CD4-positive, CD25-positive, alpha-beta regulatory T cell (primary cell): ENCODE measurements at regions not wholly inside any gene's neighbourhood (a gene's known extent, or its start where the extent isn't known, plus 50 kb on each side); places are given as distances from the start of the nearest gene placed in this dataset.

Source experiments
- ATAC-seq, 2 donors: fragments of 150-1000 bp; cut with Tn5 transposase; one replicate each; pipeline ENCODE4 v1.10.0; 2021; ENCODE audit warnings: low read depth in 2 of 2, moderate number of reproducible peaks in 2 of 2, moderate library complexity in 1 of 2
- DNase-seq, 3 donors: peaks; one replicate each; pipeline versions ENCODE4 v3.0.0 to v3.0.0-alpha.2; 2012 to 2022; ENCODE audit warnings: mixed read lengths in 1 of 3
- H3K27ac ChIP-seq: one replicate; pipeline ENCODE4 v1.7.0; 2013; ENCODE audit warnings: mild to moderate bottlenecking, low read length; ENCODE audit not compliant: insufficient read depth, poor library complexity, severe bottlenecking
- H3K27me3 ChIP-seq: one replicate; pipeline ENCODE4 v1.7.0; 2013; ENCODE audit warnings: low read length; ENCODE audit not compliant: control insufficient read depth, insufficient read depth
- H3K36me3 ChIP-seq: one replicate; pipeline ENCODE4 v1.7.0; 2013; ENCODE audit warnings: mild to moderate bottlenecking, low read length, moderate library complexity; ENCODE audit not compliant: control insufficient read depth, insufficient read depth
- H3K4me1 ChIP-seq: 2 replicates; pipeline ENCODE4 v1.7.0; 2013; ENCODE audit warnings: mild to moderate bottlenecking, low read length; ENCODE audit not compliant: insufficient read depth, control insufficient read depth, poor library complexity, severe bottlenecking
- H3K4me3 ChIP-seq: one replicate; pipeline ENCODE4 v1.7.0; 2013; ENCODE audit warnings: low read depth, mild to moderate bottlenecking, low read length, moderate library complexity
- H3K9me3 ChIP-seq, 2 experiments: 1 replicate in 1 of 2; 2 replicates in 1 of 2; pipeline ENCODE4 v1.7.0; 2013; ENCODE audit warnings: low read length in 2 of 2, mild to moderate bottlenecking in 1 of 2, moderate library complexity in 1 of 2; ENCODE audit not compliant: control insufficient read depth in 2 of 2
- H3K27ac Mint-ChIP-seq, 3 donors: one replicate each; pipeline ENCODE4 v1.8.0; 2020 to 2022; ENCODE audit warnings: mild to moderate bottlenecking in 3 of 3, mixed read lengths in 3 of 3, moderate library complexity in 2 of 3
- H3K27me3 Mint-ChIP-seq: one replicate; pipeline ENCODE4 v1.8.0; 2022; ENCODE audit warnings: mild to moderate bottlenecking, mixed read lengths
- H3K36me3 Mint-ChIP-seq: one replicate; pipeline ENCODE4 v1.8.0; 2020; ENCODE audit warnings: mixed read lengths
- H3K4me1 Mint-ChIP-seq, 4 donors: one replicate each; pipeline ENCODE4 v1.8.0; 2020 to 2022; ENCODE audit warnings: mixed read lengths in 4 of 4, mild to moderate bottlenecking in 1 of 4
- H3K4me3 Mint-ChIP-seq, 4 donors: one replicate each; pipeline ENCODE4 v1.8.0; 2020 to 2022; ENCODE audit warnings: mild to moderate bottlenecking in 4 of 4, mixed read lengths in 4 of 4, moderate library complexity in 3 of 4
- H3K9me3 Mint-ChIP-seq, 7 donors: one replicate each; pipeline ENCODE4 v1.8.0; 2020 to 2022; ENCODE audit warnings: mixed read lengths in 7 of 7, mild to moderate bottlenecking in 3 of 7, moderate library complexity in 2 of 7

GRCh38 chr2:226307487-226308322 is 491.9 kb downstream of the IRS1 start:
- Histone ChIP-seq H3K36me3 (no peaks in the 10 kb centered on the region), H3K27ac (no peak overlapping the region), H3K27me3 (no peaks in the 10 kb centered on the region), H3K9me3 (no peaks in the 10 kb centered on the region), H3K4me3 (no peak overlapping the region), H3K4me1 (no peaks in the 10 kb centered on the region)
- Mint-ChIP-seq H3K9me3 (peaks cover 0 to 2% (median 0%) of the 10 kb centered on the region in 7 donors), H3K4me3 (no peak overlapping the region), H3K4me1 (no peaks in the 10 kb centered on the region), H3K27me3 (no peaks in the 10 kb centered on the region), H3K36me3 (no peaks in the 10 kb centered on the region), H3K27ac (no peak overlapping the region)
- ATAC-seq = no peak
- DNase-seq = no peak

DNA sequence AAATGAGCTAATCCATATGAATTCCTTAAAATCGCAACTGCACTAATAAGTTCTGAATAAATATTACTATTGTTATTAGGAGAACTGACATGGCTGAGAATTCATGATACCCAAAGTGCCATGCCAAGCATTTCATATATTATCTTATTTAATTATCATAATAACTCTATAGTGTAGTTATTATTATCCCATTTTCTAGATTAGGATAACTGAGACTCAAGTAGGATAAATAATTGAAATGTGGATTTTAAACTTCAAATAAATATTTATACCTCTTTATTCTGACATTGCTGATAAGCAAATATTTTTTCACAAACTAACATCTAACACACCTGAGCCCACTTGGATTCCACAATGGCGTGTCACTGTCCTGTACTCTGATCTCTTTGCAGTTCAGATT is 492.7 kb downstream of the IRS1 start:
- Mint-ChIP-seq H3K36me3 (no peaks in the 10 kb centered on the region), H3K27me3 (no peaks in the 10 kb centered on the region), H3K4me3 (no peak overlapping the region), H3K9me3 (peaks cover 0 to 2% (median 0%) of the 10 kb centered on the region in 7 donors), H3K4me1 (no peaks in the 10 kb centered on the region), H3K27ac (no peak overlapping the region)
- ATAC-seq (no peak), DNase-seq (no peak)
- no peaks in the 10 kb centered on the region for H3K4me1 ChIP-seq
- no peak overlapping the region for H3K4me3 ChIP-seq
- H3K27me3 ChIP-seq = no peaks in the 10 kb centered on the region
- no peaks in the 10 kb centered on the region for H3K9me3 ChIP-seq
- no peaks in the 10 kb centered on the region for H3K36me3 ChIP-seq
- H3K27ac ChIP-seq = no peak overlapping the region

- Histone ChIP-seq H3K4me3 (no peak overlapping the region), H3K27me3 (no peaks in the 10 kb centered on the region), H3K36me3 (no peaks in the 10 kb centered on the region), H3K9me3 (no peaks in the 10 kb centered on the region), H3K27ac (no peak overlapping the region), H3K4me1 (no peaks in the 10 kb centered on the region)
- H3K27ac Mint-ChIP-seq = no peak overlapping the region
- no peaks in the 10 kb centered on the region for H3K4me1 Mint-ChIP-seq
- H3K4me3 Mint-ChIP-seq = no peak overlapping the region
- H3K27me3 Mint-ChIP-seq = no peaks in the 10 kb centered on the region
- DNase-seq (no peak), ATAC-seq (no peak)
- peaks cover 0 to 2% (median 0%) of the 10 kb centered on the region in 7 donors for H3K9me3 Mint-ChIP-seq
- H3K36me3 Mint-ChIP-seq = no peaks in the 10 kb centered on the region
Observed at GRCh38 chr2:226304308-226304707, 495.3 kb downstream of the IRS1 start.

- Histone ChIP-seq H3K27ac (no peak overlapping the region), H3K36me3 (no peaks in the 10 kb centered on the region), H3K4me1 (no peaks in the 10 kb centered on the region), H3K4me3 (no peak overlapping the region), H3K9me3 (no peaks in the 10 kb centered on the region), H3K27me3 (no peaks in the 10 kb centered on the region)
- no peaks in the 10 kb centered on the region for H3K36me3 Mint-ChIP-seq
- H3K4me1 Mint-ChIP-seq = no peaks in the 10 kb centered on the region
- H3K9me3 Mint-ChIP-seq = peaks cover 0 to 1% (median 0%) of the 10 kb centered on the region in 7 donors
- no peak for ATAC-seq
- no peak overlapping the region for H3K27ac Mint-ChIP-seq
- DNase-seq = no peak
- H3K27me3 Mint-ChIP-seq = no peaks in the 10 kb centered on the region
- no peak overlapping the region for H3K4me3 Mint-ChIP-seq
Observed at GRCh38 chr2:226303707-226304106, 495.9 kb downstream of the IRS1 start.

DNA sequence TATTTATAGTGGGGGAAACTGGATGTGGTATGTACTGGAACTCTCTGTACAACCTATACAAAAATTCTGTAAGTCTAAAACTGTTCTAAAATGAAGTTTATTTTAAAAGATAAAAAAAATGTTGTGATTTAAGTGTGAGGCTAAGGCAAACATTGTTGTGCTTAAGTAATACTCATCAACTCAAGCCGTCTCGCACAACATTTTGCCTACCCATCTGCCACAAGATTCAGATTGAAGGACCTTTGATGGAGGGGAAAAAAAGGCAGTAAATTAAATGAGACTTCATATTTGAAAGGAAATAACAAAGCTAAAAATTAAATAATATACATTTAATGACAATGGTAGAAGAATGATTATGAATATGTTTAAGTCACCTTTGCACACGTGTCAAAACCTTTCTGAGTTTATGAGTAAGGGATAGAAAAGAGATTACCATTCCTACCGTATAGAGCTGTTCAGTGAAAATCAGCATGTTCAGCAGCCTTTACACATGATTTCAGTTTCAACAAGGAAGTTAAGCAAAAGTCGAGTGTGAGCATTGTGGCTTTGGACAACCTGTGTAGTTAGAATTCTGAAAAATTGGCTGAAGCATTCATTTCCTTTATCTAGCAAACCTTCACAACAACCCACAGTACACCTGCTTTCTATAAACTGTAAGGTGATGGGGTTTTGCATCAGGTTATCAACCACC is 499.3 kb downstream of the IRS1 start:
- Mint-ChIP-seq H3K4me1 (no peaks in the 10 kb centered on the region), H3K4me3 (no peak overlapping the region), H3K27ac (no peak overlapping the region), H3K36me3 (no peaks in the 10 kb centered on the region), H3K9me3 (peaks cover 0 to 1% (median 0%) of the 10 kb centered on the region in 7 donors), H3K27me3 (no peaks in the 10 kb centered on the region)
- Histone ChIP-seq H3K27me3 (no peaks in the 10 kb centered on the region), H3K4me1 (no peaks in the 10 kb centered on the region), H3K27ac (no peak overlapping the region), H3K9me3 (no peaks in the 10 kb centered on the region), H3K36me3 (no peaks in the 10 kb centered on the region), H3K4me3 (no peak overlapping the region)
- DNase-seq (no peak), ATAC-seq (no peak)

GRCh38 chr2:226299771-226300170 is 499.8 kb downstream of the IRS1 start:
- Histone ChIP-seq H3K27ac (no peak overlapping the region), H3K36me3 (no peaks in the 10 kb centered on the region), H3K4me1 (no peaks in the 10 kb centered on the region), H3K4me3 (no peak overlapping the region), H3K27me3 (no peaks in the 10 kb centered on the region), H3K9me3 (no peaks in the 10 kb centered on the region)
- ATAC-seq (no peak), DNase-seq (no peak)
- Mint-ChIP-seq H3K9me3 (peaks cover 0 to 1% (median 0%) of the 10 kb centered on the region in 7 donors), H3K27ac (no peak overlapping the region), H3K27me3 (no peaks in the 10 kb centered on the region), H3K36me3 (no peaks in the 10 kb centered on the region), H3K4me3 (no peak overlapping the region), H3K4me1 (no peaks in the 10 kb centered on the region)

DNA sequence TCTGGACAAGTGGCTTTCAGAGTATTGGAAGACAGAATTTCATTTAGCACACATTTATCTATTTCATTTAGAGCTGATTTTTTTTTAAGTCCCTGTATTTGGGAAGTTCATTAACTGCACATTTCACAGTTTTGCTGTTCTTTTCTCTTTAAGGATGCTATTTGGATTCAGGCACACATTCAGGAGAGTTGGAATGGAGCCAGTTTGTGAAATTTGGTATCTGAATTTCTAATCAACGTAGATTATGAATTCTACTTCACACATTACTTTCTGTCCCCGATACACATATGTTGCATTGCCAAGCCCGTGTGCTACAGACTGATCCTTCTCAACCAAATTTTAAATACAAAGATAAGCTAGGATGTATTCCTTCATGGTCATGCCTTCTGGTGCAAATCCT is 503.9 kb downstream of the IRS1 start:
- Mint-ChIP-seq H3K4me1 (no peaks in the 10 kb centered on the region), H3K27ac (no peak overlapping the region), H3K4me3 (no peak overlapping the region), H3K9me3 (peaks cover 0 to 12% (median 8%) of the 10 kb centered on the region in 7 donors), H3K27me3 (no peaks in the 10 kb centered on the region), H3K36me3 (no peaks in the 10 kb centered on the region)
- no peak for ATAC-seq
- no peak for DNase-seq
- no peaks in the 10 kb centered on the region for H3K4me1 ChIP-seq
- H3K27me3 ChIP-seq = no peaks in the 10 kb centered on the region
- no peak overlapping the region for H3K27ac ChIP-seq
- no peaks in the 10 kb centered on the region for H3K36me3 ChIP-seq
- no peak overlapping the region for H3K4me3 ChIP-seq
- H3K9me3 ChIP-seq = peaks cover 0 to 3% of the 10 kb centered on the region in 2 experiments
